ENCODE measurements at regions not wholly inside any gene's neighbourhood (a gene's known extent, or its start where the extent isn't known, plus 50 kb on each side); places are given as distances from the start of the nearest gene placed in this dataset.

DNA sequence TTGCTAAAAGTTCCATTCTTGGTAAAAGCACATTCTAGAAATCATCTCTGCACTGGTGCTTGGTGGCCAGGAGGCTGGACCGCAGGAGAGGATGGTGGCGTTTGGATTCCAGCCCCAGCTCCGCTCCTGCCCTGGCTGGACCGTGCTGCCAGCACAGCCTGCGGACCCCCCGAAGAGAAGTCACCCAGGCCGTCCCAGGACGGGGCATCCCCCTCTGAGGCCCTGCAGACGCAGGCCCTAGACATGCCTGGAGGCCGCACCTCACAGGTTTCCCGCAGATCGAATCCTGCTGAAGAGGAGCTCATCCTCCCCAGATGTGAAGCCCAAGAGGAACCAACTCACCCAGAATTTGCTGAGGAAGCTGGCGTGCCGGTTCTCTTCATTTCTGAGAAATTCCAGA lies 159.0 kb downstream of the TEX29 start:
- TF ChIP-seq, protein P1, sequence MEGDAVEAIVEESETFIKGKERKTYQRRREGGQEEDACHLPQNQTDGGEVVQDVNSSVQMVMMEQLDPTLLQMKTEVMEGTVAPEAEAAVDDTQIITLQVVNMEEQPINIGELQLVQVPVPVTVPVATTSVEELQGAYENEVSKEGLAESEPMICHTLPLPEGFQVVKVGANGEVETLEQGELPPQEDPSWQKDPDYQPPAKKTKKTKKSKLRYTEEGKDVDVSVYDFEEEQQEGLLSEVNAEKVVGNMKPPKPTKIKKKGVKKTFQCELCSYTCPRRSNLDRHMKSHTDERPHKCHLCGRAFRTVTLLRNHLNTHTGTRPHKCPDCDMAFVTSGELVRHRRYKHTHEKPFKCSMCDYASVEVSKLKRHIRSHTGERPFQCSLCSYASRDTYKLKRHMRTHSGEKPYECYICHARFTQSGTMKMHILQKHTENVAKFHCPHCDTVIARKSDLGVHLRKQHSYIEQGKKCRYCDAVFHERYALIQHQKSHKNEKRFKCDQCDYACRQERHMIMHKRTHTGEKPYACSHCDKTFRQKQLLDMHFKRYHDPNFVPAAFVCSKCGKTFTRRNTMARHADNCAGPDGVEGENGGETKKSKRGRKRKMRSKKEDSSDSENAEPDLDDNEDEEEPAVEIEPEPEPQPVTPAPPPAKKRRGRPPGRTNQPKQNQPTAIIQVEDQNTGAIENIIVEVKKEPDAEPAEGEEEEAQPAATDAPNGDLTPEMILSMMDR (conservative IDR thresholded peaks at IDR 0.05), result no peak
- no peaks in the 10 kb centered on the region for H3K79me2 ChIP-seq (ENCODE audit: insufficient read depth, low read length)

More for the DNA sequence above, 159.0 kb downstream of the TEX29 start:
- no peak overlapping the region for H3K18ac ChIP-seq (ENCODE audit: insufficient read length, low read depth, low read length)
- no peak overlapping the region for H3T11ph ChIP-seq (ENCODE audit: low read length)
- Mint-ChIP-seq H3K9me3 (peaks cover 0 to 2% of the 10 kb centered on the region in 2 experiments; a peak in 1 of 5 replicates), H3K27me3 (ENCODE audit: low read depth) (peaks cover 7% of the 10 kb centered on the region), H3K36me3 (ENCODE audit: insufficient read depth in 1 of 3, low read depth in 3 of 3) (peaks cover 0 to 2% (median 0%) of the 10 kb centered on the region in 3 experiments; a peak in 1 of 7 replicates), H3K27ac (no peak overlapping the region), H3K4me1 (peaks cover 7 to 11% of the 10 kb centered on the region in 2 experiments), H3K4me3 (no peak overlapping the region)
- no peak overlapping the region for H3K27ac ChIP-seq (ENCODE audit: insufficient read length, low read depth, low read length)
- no peaks in the 10 kb centered on the region for H3K27me3 ChIP-seq (ENCODE audit: insufficient read depth, low read length)
- no peak overlapping the region for H3K23ac ChIP-seq (ENCODE audit: insufficient read length, low read depth, low read length)
- no peak overlapping the region for H4K91ac ChIP-seq (ENCODE audit: insufficient read length, low read depth, low read length)
- H3K14ac ChIP-seq (ENCODE audit: insufficient read depth, low read length), result no peak overlapping the region
- no peak overlapping the region for H3K4ac ChIP-seq (ENCODE audit: low read depth, low read length)
- DNase-seq, result no peak
- no peak overlapping the region for H4K8ac ChIP-seq (replicated peaks; ENCODE audit: insufficient read length, low read depth, low read length)
- no peak overlapping the region for H2BK12ac ChIP-seq (ENCODE audit: insufficient read length, low read depth, low read length)
- no peaks in the 10 kb centered on the region for H3K9me3 ChIP-seq (ENCODE audit: control insufficient read depth, low read depth, low read length)
- no peaks in the 10 kb centered on the region for H3K79me1 ChIP-seq (ENCODE audit: insufficient read depth, low read depth, low read length, poor library complexity, severe bottlenecking)
- H4K5ac ChIP-seq (ENCODE audit: insufficient read length, low read depth, low read length), result no peak overlapping the region
- no peak overlapping the region for H3K9ac ChIP-seq (ENCODE audit: extremely low read depth, insufficient read length, low read length)
- no peaks in the 10 kb centered on the region for H3K23me2 ChIP-seq (ENCODE audit: insufficient read length, low read depth, low read length, poor library complexity, severe bottlenecking)
- H4K20me1 ChIP-seq (ENCODE audit: control insufficient read depth, insufficient read depth, insufficient read length), result no peaks in the 10 kb centered on the region
- no peaks in the 10 kb centered on the region for H3K4me1 ChIP-seq (ENCODE audit: insufficient read depth, low read length)
- no peak overlapping the region for H2BK20ac ChIP-seq (ENCODE audit: low read depth, low read length, poor library complexity, severe bottlenecking)
- WGBS (ENCODE audit: extremely low coverage, insufficient read length, low lambda C conversion rate), result no CpG with 5 or more reads among the region's 14 CpGs
- H2BK120ac ChIP-seq (ENCODE audit: low read depth, low read length, poor library complexity, severe bottlenecking), result no peak overlapping the region
- no peak overlapping the region for H2BK15ac ChIP-seq (ENCODE audit: low read depth, low read length)
- no peak overlapping the region for H2AK5ac ChIP-seq (ENCODE audit: insufficient read length, low read length)
- no peak overlapping the region for H2AFZ ChIP-seq (ENCODE audit: low read length)
- no peak overlapping the region for H3K4me2 ChIP-seq (ENCODE audit: insufficient read depth, insufficient read length, low read length)
- no peak overlapping the region for H3K56ac ChIP-seq (ENCODE audit: insufficient read length, low read depth, low read length)
- no peak overlapping the region for H2BK5ac ChIP-seq (ENCODE audit: insufficient read length, low read length)
